ENCODE measurements at regions not wholly inside any gene's neighbourhood (a gene's known extent, or its start where the extent isn't known, plus 50 kb on each side); places are given as distances from the start of the nearest gene placed in this dataset.
"Not testable (repeated sequence)": the region's sequence is repeated elsewhere in the genome, so short reads cannot be mapped to it uniquely, and the experiment has no call there.

- no peak for DNase-seq
Observed at GRCh38 chr1:241447031-241447644, 72.4 kb downstream of the FH start.

DNA sequence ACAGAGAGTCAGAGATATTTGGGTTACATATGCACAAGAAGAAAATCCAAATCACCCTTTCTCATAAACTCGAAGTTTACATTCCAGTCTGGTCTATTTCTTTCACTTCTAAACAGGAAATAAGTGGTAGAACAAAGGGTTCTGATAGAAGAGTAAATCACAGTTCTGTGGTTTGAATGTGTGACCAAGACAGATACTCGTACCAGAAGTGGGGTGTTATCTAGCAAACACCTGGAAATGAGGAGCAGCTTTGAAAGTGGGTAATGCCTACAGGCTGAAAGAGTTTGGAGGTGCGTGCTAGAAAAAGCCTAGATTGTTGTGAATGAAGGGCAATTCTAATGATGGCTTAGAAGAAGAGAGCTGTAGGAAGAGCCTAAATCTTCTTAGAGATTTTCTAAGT lies 74.7 kb downstream of the FH start:
- no peak for DNase-seq

DNA sequence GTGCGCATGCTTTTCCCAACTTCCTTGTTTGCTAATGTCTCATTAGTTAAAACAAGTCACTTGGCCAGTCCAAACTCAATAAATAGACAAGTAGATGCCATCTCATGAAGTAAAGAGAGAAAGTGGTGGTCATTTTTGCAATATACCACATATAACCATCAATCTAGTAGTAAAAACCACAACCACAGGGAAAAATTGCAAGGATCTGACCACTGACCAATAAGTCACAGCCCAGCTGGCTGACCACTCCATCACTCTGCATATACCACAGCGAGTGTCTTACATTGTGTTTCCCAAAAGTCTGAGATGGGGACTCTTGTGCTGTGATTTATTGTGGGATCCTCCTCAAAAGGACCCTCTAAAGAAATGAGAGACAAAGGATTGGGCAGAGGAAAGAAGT lies 76.0 kb downstream of the FH start:
- DNase-seq: no peak

DNA sequence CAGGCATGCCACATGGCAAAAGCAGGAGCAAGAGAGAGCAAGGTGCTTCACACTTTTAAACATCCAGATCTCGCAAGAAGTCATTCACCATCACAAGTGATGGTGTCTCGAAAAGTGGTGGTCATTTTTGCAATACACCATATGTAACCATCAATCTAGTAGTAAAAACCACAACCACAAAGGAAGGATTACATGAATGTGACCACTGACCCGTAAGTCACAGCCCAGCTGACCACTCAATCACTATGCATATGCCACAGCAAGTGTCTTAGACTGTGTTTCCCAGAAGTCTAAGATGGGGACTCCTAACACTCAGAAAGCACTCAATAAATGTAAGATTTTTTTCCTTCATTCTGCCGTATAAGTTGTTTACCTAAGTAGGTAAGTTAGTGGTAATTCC lies 76.9 kb downstream of the FH start:
- no peak for DNase-seq

DNA sequence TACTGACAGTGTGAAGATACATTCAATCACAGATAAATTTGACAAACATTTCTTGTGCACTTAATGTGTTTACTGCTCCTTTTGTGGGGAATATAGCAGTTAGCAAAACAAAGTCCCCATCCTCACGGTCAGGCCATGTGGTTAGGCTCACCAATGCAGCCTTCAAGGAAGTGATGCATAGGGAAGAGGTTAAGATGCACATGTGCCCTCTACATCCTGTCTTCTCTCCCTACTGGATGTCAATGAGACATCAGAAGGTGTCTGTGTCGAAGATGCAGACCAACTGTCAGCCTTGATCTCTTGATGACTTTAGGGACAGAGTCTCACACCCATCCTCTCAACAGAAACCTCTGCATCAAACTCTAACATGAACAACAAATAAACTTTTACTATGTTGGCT lies 78.7 kb downstream of the FH start:
- DNase-seq: no peak

GRCh38 chr1:241438686-241439085 lies 80.9 kb downstream of the FH start:
- not testable (repeated sequence) for DNase-seq

DNA sequence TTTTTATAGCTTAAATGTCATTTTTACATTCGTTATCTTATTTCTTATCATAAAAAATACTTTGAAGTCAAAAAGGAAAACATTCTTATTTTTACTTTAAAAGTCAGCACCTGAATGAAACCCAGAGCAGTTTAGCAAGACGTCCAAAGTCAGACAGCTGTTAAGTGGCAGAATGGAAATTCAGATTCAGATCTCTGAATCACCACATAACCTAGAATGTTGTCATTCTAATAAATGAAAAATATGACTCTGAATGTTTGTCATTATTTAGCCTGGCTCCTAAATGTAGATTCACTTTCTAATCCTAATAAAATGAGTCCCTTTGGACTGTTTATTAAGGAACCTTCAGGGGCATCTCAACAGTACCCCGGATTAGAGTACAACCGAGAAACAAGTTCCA lies 75.2 kb upstream of the RGS7 start:
- DNase-seq: no peak

DNA sequence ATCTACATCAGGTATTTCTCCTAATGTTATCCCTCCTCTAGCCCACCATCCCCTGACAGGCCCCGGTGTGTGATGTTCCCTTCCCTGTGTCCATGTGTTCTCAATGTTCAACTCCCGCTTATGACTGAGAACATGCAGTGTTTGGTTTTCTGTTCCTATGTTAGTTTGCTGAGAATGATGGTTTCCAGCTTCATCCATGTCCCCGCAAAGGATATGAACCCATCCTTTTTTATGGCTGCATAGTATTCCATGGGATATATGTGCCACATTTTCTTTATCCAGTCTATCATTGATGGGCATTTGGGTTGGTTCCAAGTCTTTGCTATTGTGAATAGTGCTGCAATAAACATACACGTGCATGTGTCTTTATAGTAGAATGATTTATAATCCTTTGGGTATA lies 68.1 kb upstream of the RGS7 start:
- not testable (repeated sequence) for DNase-seq

DNA sequence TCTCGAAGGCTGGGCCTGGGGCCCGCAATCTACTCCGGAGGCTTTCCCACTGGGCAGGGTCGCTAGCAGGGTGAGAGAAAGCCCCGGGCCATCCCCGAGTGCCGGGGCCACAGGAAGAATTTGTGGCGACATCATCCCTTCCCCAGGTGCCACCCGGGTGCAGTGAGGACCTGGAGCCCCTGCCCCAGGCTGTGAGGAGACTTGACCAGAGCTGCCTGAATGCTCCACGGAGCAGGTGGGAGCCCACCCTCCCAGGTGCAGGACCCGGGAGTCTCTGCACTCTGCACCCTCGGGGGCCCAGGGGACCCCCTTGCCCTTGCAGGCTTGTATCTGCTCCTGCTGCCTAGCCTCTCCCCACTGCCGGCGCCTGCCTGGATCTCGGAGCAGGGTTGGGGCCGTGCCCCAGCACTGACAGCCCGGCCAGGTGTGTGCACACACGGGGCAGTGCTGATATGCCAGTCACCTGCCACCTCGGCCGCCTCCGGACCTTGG lies 67.5 kb upstream of the RGS7 start:
- DNase-seq: no peak

GRCh38 chr1:241423541-241424479 lies 66.8 kb upstream of the RGS7 start:
- DNase-seq: peak; percentile 19

DNA sequence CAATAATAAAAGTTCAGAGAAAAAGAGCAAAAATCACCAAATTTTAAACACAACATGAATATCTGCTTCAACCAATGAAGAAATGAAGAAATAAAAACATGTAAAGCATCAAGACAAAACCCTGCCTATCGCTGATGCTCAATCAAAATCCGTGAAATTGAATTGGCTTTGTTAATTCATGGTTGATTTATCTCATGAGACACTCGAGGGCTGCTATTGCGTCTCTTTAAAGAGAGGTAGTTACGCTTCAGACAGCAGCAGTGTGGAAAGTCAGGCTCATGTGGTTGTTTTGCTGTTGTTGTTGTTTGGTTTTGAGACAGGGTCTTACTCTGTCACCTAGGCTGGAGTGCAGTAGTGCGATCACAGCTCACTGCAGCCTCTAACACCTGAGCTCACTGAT lies 65.5 kb upstream of the RGS7 start:
- DNase-seq: no peak

- no peak for DNase-seq
Observed at GRCh38 chr1:241419986-241420385, 63.0 kb upstream of the RGS7 start.

DNA sequence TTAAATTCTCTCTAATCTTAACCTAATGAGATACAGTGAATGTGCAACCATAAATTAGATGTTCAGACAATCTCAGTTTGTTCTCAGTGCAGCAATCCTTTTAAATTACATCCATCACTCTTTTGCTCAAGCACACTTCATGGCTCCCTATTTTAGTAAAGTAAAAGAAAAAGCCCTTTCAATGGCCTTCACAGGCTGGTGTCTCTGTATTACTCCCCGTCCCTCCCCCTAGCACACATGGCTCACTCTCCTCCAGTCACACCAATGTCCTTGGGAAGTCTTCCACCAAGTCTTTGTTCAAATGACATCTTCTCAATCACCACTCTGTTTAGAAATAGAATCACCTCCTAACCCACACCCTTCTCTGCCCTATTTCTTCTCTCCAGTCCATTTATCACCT lies 60.3 kb upstream of the RGS7 start:
- DNase-seq: no peak

DNA sequence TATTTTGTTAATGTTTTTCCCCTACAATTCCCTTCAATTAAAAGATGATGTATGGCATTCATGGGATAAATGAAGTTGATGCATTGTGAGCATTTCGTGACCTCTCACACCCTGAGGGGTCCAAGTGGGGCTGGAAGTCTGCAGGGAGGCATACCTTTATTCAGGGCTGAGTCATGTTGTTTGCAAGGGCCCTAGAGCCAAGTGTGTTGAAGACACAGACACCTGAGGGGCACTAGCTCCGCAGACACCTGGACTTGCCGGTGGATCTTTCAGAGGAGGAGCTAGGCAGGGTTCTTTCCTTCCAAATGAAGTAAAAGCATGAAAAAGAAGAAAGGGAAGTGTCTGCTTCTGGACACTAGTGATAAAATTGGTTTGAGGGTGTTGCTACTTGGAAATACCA lies 57.0 kb upstream of the RGS7 start:
- DNase-seq: no peak

DNA sequence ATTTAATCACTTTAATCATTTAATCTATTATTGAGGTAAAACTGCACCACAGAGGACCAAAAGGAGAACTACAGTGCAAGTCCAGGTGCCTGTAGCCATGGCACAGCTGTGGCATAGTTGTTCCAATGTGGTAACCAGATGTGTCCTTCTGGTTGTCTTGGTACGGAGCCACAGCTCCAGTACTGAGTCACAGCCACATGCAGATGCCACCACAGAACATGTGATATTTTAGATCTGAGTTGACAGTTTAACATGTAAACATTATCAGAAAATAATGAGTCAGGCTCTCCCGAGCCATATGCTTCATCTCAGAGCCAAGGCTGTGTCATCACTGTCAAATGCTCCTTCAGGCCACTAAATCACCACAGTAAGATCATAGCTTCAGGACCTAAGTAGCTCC lies 56.4 kb upstream of the RGS7 start:
- DNase-seq: no peak

DNA sequence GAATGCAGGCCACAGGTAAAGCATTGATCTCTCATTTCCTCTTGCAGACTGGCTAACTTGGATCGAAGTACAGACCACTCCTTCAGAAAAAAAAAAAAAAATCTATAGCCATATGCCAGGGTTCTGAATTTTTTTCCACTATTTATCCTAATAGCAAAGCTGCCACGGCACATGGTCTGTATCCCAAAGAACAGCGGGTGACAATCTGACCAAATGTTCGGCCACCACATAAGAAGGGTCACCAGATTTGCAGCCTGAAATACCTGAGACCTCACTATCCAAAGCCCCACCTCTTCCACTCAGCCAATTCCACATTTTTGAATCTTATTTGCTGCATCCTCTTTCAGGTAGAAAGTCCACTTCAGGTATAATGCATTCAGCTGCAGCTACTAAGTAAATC lies 55.6 kb upstream of the RGS7 start:
- DNase-seq: no peak

GRCh38 chr1:241411776-241412338 lies 54.9 kb upstream of the RGS7 start:
- no peak for DNase-seq

GRCh38 chr1:241411056-241411775 lies 54.2 kb upstream of the RGS7 start:
- DNase-seq: no peak

DNA sequence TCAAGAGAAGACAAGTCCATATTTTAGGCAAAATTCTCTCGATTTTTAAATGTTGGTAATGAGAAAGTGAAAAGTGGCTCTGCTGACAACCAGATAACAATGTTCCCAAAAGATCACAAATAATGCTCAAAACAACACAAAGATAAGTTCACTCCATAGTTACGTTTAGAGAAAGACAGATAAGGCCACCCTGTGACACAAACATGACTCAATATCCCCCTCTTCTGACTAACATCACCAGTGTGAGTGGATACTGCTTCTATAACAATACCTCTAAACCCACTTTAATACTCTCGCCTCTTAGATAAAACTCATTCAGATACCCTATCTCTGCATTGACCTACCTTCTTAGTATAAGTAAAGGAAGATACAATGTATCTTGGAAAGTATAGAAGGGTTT lies 51.2 kb upstream of the RGS7 start:
- DNase-seq: no peak
